ENCODE measurements at regions not wholly inside any gene's neighbourhood (a gene's known extent, or its start where the extent isn't known, plus 50 kb on each side); places are given as distances from the start of the nearest gene placed in this dataset.

DNA sequence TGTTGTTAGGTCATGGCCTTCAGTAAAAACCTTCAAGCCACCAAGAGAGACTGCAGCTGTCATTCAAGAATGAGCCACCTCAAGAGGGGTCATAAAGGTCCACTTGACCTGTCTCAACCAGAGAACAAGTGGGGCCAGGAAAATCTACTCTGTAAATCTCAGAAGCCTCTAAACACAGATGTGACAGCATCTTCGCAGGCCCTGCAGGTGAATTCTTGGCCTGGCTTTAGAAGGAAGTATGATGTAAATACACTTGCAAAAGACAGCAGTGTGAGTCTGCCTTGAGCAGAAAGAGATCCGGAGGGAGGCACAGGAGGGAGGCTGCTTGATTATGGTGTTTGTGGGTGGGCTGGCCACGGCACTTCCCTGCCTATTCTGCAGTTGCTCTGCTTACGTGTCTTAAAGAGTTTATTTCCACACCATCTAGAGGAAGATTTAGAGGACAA lies 1082.9 kb downstream of the UQCRFS1 start:
- Histone ChIP-seq H3K9me3 (no peaks in the 10 kb centered on the region), H3K36me3 (replicated peaks in 1 of 2; ENCODE audit: insufficient read depth in 1 of 2, low read depth in 2 of 2) (no peaks in the 10 kb centered on the region), H3K27ac (no peak overlapping the region), H3K27me3 (no peaks in the 10 kb centered on the region), H3K4me1 (no peaks in the 10 kb centered on the region), H3K4me3 (no peak overlapping the region)
- no peak for TF ChIP-seq CTCF (IDR thresholded peaks at IDR 0.05)
- TF ChIP-seq POLR2A (IDR thresholded peaks at IDR 0.05), result no peak
- 67 to 76% methylated on average over 4 of the region's 4 CpGs for WGBS, 2 donors
- no peak for DNase-seq
- intact Hi-C loops (cut with DNase I), result no loop called here
- no peak for ATAC-seq

- ATAC-seq (no peak), DNase-seq (no peak)
- Histone ChIP-seq H3K9me3 (no peaks in the 10 kb centered on the region), H3K4me3 (no peak overlapping the region), H3K27ac (no peak overlapping the region), H3K27me3 (no peaks in the 10 kb centered on the region), H3K4me1 (no peaks in the 10 kb centered on the region), H3K36me3 (replicated peaks in 1 of 2; ENCODE audit: insufficient read depth in 1 of 2, low read depth in 2 of 2) (no peaks in the 10 kb centered on the region)
- 77 to 83% methylated on average over 4 of the region's 4 CpGs for WGBS, 2 donors
- intact Hi-C loops (cut with DNase I), result no loop called here
- no peak for TF ChIP-seq CTCF (IDR thresholded peaks at IDR 0.05)
- TF ChIP-seq POLR2A (IDR thresholded peaks at IDR 0.05), result no peak
These were observed 1084.6 kb downstream of the UQCRFS1 start for GRCh38 chr19:28128341-28128740.

DNA sequence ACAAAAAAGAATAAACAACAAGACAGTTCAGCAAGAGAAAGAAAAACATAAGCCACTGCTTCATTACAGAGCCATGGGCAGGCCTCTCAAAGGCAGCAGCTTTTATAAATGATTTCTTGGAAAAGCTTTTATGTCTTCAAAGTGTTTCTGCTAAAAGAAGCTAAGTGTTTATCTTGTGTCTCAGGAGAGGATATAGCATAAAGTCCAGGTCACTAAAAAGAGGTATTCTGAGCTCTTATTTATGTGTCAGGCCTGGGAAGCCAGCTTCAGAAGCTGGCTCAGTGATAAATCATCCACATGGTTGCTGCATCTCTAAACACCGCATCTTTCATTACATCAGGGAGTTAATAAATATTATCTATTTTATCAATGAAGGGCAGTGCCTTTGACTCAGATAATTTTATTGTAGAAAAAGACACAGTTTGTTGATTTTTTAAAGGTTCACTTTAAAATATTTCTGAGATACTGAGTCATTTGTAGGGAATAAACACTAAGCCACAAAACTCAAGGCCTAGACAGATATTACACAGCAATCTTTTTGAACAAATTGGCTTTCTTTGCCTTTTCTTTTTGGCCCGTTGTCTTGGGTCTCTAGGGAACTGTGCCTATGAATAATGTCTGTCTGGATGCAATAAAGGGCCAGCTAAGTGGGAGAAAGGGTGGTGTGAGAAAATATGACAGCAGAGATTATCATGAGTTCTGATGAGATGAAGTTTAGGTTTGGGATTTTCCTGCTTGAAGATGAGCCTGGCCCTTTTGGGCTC lies 1086.6 kb downstream of the UQCRFS1 start:
- Histone ChIP-seq H3K9me3 (no peaks in the 10 kb centered on the region), H3K27me3 (no peaks in the 10 kb centered on the region), H3K4me3 (no peak overlapping the region), H3K27ac (no peak overlapping the region), H3K4me1 (no peaks in the 10 kb centered on the region), H3K36me3 (replicated peaks in 1 of 2; ENCODE audit: insufficient read depth in 1 of 2, low read depth in 2 of 2) (no peaks in the 10 kb centered on the region)
- ATAC-seq, result no peak
- WGBS, 2 donors, result 61 to 62% methylated on average over 2 of the region's 2 CpGs
- TF ChIP-seq POLR2A (IDR thresholded peaks at IDR 0.05) (no peak), CTCF (IDR thresholded peaks at IDR 0.05) (no peak)
- DNase-seq, result no peak
- intact Hi-C loops (cut with DNase I), result no loop called here

- no peak overlapping the region for H3K4me3 ChIP-seq
- 73 to 90% methylated on average over 5 of the region's 5 CpGs for WGBS, 2 donors
- no peak for DNase-seq
- no peaks in the 10 kb centered on the region for H3K27me3 ChIP-seq
- no peak for TF ChIP-seq CTCF (IDR thresholded peaks at IDR 0.05)
- no peak for TF ChIP-seq POLR2A (IDR thresholded peaks at IDR 0.05)
- no peak for ATAC-seq
- H3K36me3 ChIP-seq (replicated peaks in 1 of 2; ENCODE audit: insufficient read depth in 1 of 2, low read depth in 2 of 2), result no peaks in the 10 kb centered on the region
- no peak overlapping the region for H3K27ac ChIP-seq
- no peaks in the 10 kb centered on the region for H3K9me3 ChIP-seq
- H3K4me1 ChIP-seq, result no peaks in the 10 kb centered on the region
- intact Hi-C loops (cut with DNase I), result no loop called here
These were observed 1090.2 kb downstream of the UQCRFS1 start for GRCh38 chr19:28122734-28123133.

DNA sequence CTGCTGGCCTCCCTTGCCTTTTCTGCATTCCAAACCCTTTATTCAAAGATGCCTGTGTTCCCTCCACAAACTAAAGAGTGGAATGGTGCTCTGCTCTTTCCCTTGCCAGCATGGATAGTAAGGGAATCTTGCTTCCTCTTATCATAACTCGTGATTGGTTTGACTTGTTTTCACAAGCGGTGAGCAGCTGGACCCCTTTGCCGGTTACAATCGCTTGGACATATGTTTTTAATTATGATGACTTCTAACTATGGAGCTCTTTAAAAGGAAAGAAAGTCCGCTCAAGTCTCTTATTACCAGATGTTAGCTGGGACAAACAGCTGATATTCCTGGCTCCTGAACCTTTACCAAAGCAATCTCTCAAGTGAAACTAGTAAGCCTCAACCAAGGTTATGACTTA lies 1094.7 kb downstream of the UQCRFS1 start:
- DNase-seq (no peak), ATAC-seq (no peak)
- no peak overlapping the region for H3K27ac ChIP-seq
- H3K36me3 ChIP-seq (replicated peaks in 1 of 2; ENCODE audit: insufficient read depth in 1 of 2, low read depth in 2 of 2), result no peaks in the 10 kb centered on the region
- H3K9me3 ChIP-seq, result no peaks in the 10 kb centered on the region
- TF ChIP-seq CTCF (IDR thresholded peaks at IDR 0.05) (no peak), POLR2A (IDR thresholded peaks at IDR 0.05) (no peak)
- intact Hi-C loops (cut with DNase I), result no loop called here
- H3K4me3 ChIP-seq, result no peak overlapping the region
- no peaks in the 10 kb centered on the region for H3K27me3 ChIP-seq
- 51 to 55% methylated on average over 5 of the region's 5 CpGs for WGBS, 2 donors
- no peaks in the 10 kb centered on the region for H3K4me1 ChIP-seq
